Calu3 (cell line): ENCODE measurements at regions not wholly inside any gene's neighbourhood (a gene's known extent, or its start where the extent isn't known, plus 50 kb on each side); places are given as distances from the start of the nearest gene placed in this dataset.

ENCODE experiments used
- BruUV-seq: library from RNA; stranded (reverse); fragments of 400-500 nt; replicated peaks from 2 replicates; lab custom pipeline; 2021; lab: Mats Ljungman, UMichigan
- CTCF ChIA-PET: fragments of 300-600 bp; sonication (Branson Sonifier 250); formaldehyde crosslinking; loops from one replicate; lab custom pipeline; 2022; ENCODE audit warnings: antibody characterized with exemption; lab: Charles Lee
- DNase-seq: peaks from one replicate; pipeline ENCODE4 v3.0.0; 2022
- H3K27ac Mint-ChIP-seq: one replicate; pipeline ENCODE4 v1.8.0; 2022; ENCODE audit warnings: mixed read lengths; ENCODE audit not compliant: unreplicated experiment
- H3K27me3 Mint-ChIP-seq: one replicate; pipeline ENCODE4 v1.8.0; 2022; ENCODE audit warnings: mixed read lengths; ENCODE audit not compliant: unreplicated experiment
- H3K36me3 Mint-ChIP-seq: one replicate; pipeline ENCODE4 v1.8.0; 2022; ENCODE audit warnings: mild to moderate bottlenecking, moderate library complexity, mixed read lengths; ENCODE audit not compliant: insufficient read depth, unreplicated experiment
- H3K4me1 Mint-ChIP-seq: one replicate; pipeline ENCODE4 v1.8.0; 2022; ENCODE audit warnings: mild to moderate bottlenecking, low read depth, mixed read lengths; ENCODE audit not compliant: unreplicated experiment
- H3K4me3 Mint-ChIP-seq: one replicate; pipeline ENCODE4 v1.8.0; 2022; ENCODE audit warnings: mild to moderate bottlenecking, low read depth, moderate library complexity, mixed read lengths; ENCODE audit not compliant: unreplicated experiment
- H3K9me3 Mint-ChIP-seq: one replicate; pipeline ENCODE4 v1.8.0; 2022; ENCODE audit warnings: low read depth, mixed read lengths; ENCODE audit not compliant: unreplicated experiment
- CTCF ChIP-seq: fragments of 200-600 bp; IDR thresholded peaks from one replicate; pipeline ENCODE4 v1.8.0; 2022; ENCODE audit warnings: antibody characterized with exemption; ENCODE audit not compliant: unreplicated experiment
- intact Hi-C: fragments of 100-400 bp; cut with micrococcal nuclease; formaldehyde crosslinking; loops from one replicate; pipeline ENCODE4 v1.10.0; 2022; ENCODE audit not compliant: unreplicated experiment

GRCh38 chr7:25868509-25868908 is 283.5 kb upstream of the NFE2L3 start:
- CTCF ChIA-PET, result no interaction called here
- no TSS peak for BruUV-seq
- no peak for DNase-seq
- TF ChIP-seq CTCF, result no peak
- no peaks in the 10 kb centered on the region for H3K9me3 Mint-ChIP-seq
- no peaks in the 10 kb centered on the region for H3K36me3 Mint-ChIP-seq
- peaks cover 91% of the 10 kb centered on the region for H3K27me3 Mint-ChIP-seq
- no peak overlapping the region for H3K4me3 Mint-ChIP-seq
- intact Hi-C loops, result no loop called here
- no peaks in the 10 kb centered on the region for H3K4me1 Mint-ChIP-seq
- no peak overlapping the region for H3K27ac Mint-ChIP-seq

- Mint-ChIP-seq H3K27ac (no peak overlapping the region), H3K9me3 (no peaks in the 10 kb centered on the region), H3K4me1 (no peaks in the 10 kb centered on the region), H3K36me3 (no peaks in the 10 kb centered on the region), H3K27me3 (peaks cover 91% of the 10 kb centered on the region), H3K4me3 (no peak overlapping the region)
- intact Hi-C loops, result no loop called here
- no TSS peak for BruUV-seq
- TF ChIP-seq CTCF, result no peak
- CTCF ChIA-PET, result interaction anchor here (0.6 kb wide), 1 partner anchor 284 kb away, joined by 3 read pairs; no protein-coding TSS in a partner anchor
- no peak for DNase-seq
These were observed 281.4 kb upstream of the NFE2L3 start for GRCh38 chr7:25870574-25870973.

GRCh38 chr7:25876092-25876491 is 275.9 kb upstream of the NFE2L3 start:
- no peak overlapping the region for H3K4me3 Mint-ChIP-seq
- no peaks in the 10 kb centered on the region for H3K36me3 Mint-ChIP-seq
- BruUV-seq, result no TSS peak
- no peak for DNase-seq
- TF ChIP-seq CTCF, result no peak
- CTCF ChIA-PET, result no interaction called here
- no peaks in the 10 kb centered on the region for H3K9me3 Mint-ChIP-seq
- intact Hi-C loops, result no loop called here
- H3K4me1 Mint-ChIP-seq, result no peaks in the 10 kb centered on the region
- no peak overlapping the region for H3K27ac Mint-ChIP-seq
- peaks cover 100% of the 10 kb centered on the region for H3K27me3 Mint-ChIP-seq

- CTCF ChIA-PET, result no interaction called here
- H3K4me1 Mint-ChIP-seq, result no peaks in the 10 kb centered on the region
- H3K27ac Mint-ChIP-seq, result no peak overlapping the region
- H3K27me3 Mint-ChIP-seq, result peaks cover 100% of the 10 kb centered on the region
- H3K36me3 Mint-ChIP-seq, result no peaks in the 10 kb centered on the region
- H3K4me3 Mint-ChIP-seq, result no peak overlapping the region
- intact Hi-C loops, result no loop called here
- BruUV-seq, result no TSS peak
- TF ChIP-seq CTCF, result no peak
- H3K9me3 Mint-ChIP-seq, result no peaks in the 10 kb centered on the region
- DNase-seq, result no peak
These were observed 273.9 kb upstream of the NFE2L3 start for GRCh38 chr7:25877802-25878789.
